SH-SY5Y (cell line): ENCODE measurements at regions not wholly inside any gene's neighbourhood (a gene's known extent, or its start where the extent isn't known, plus 50 kb on each side); places are given as distances from the start of the nearest gene placed in this dataset.

ENCODE experiments used
- GATA2 ChIP-seq: IDR thresholded peaks from 2 replicates; pipeline ENCODE4 v1.6.1; 2011; ENCODE audit warnings: mild to moderate bottlenecking, low read depth, low read length
- GATA3 ChIP-seq: IDR thresholded peaks from 2 replicates; pipeline ENCODE4 v1.6.1; 2011; ENCODE audit warnings: low read depth, mild to moderate bottlenecking, low read length, moderate library complexity

GRCh38 chr10:22097696-22098095 is 94.2 kb upstream of the DNAJC1 start:
- TF ChIP-seq GATA2 (no peak), GATA3 (no peak)
